Lower leg skin (tissue), 3 donors: ENCODE measurements at regions not wholly inside any gene's neighbourhood (a gene's known extent, or its start where the extent isn't known, plus 50 kb on each side); places are given as distances from the start of the nearest gene placed in this dataset.

Source experiments
- CTCF ChIP-seq, 3 donors: fragments of 450-650 bp; IDR thresholded peaks; one replicate each; pipeline ENCODE4 v1.5.1; 2016; ENCODE audit warnings: antibody characterized with exemption in 3 of 3, mild to moderate bottlenecking in 3 of 3, moderate library complexity in 2 of 3
- POLR2A ChIP-seq, 2 donors: fragments of 450-650 bp; IDR thresholded peaks; one replicate each; pipeline ENCODE4 v1.6.1; 2016 to 2017; ENCODE audit warnings: antibody characterized with exemption in 2 of 2, mild to moderate bottlenecking in 1 of 2, moderate library complexity in 1 of 2

GRCh38 chr11:42976636-42977217, 335.1 kb upstream of the API5 start:
- TF ChIP-seq CTCF (IDR thresholded peaks at IDR 0.05) (no peak), POLR2A (IDR thresholded peaks at IDR 0.05) (no peak)
